ENCODE measurements at regions not wholly inside any gene's neighbourhood (a gene's known extent, or its start where the extent isn't known, plus 50 kb on each side); places are given as distances from the start of the nearest gene placed in this dataset.

DNA sequence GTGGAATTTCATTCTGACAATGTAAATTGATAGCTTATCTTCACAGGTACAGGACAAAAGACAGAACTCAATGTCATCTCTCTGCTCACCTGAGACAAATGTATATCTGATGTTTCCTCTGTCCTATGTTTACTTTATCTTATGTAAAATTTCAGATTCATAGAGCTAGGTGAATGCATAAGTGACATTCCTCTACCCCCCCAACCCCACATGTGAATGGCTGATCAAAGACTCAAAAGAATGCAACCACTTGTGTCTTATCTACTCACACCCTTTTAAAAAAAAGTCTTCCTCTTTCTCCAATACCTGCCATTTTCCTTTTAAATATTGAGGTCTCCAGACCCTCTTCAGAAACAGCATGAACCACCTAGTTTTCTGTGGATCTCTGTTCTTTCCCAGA is 736.6 kb upstream of the SEL1L start:
- no peak for TF ChIP-seq CTCF (tag by site-specific recombination; IDR thresholded peaks at IDR 0.05)
- TF ChIP-seq, protein P1, sequence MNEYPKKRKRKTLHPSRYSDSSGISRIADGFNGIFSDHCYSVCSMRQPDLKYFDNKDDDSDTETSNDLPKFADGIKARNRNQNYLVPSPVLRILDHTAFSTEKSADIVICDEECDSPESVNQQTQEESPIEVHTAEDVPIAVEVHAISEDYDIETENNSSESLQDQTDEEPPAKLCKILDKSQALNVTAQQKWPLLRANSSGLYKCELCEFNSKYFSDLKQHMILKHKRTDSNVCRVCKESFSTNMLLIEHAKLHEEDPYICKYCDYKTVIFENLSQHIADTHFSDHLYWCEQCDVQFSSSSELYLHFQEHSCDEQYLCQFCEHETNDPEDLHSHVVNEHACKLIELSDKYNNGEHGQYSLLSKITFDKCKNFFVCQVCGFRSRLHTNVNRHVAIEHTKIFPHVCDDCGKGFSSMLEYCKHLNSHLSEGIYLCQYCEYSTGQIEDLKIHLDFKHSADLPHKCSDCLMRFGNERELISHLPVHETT (tag by site-specific recombination; IDR thresholded peaks at IDR 0.05) = no peak
- TF ChIP-seq, protein P2, sequence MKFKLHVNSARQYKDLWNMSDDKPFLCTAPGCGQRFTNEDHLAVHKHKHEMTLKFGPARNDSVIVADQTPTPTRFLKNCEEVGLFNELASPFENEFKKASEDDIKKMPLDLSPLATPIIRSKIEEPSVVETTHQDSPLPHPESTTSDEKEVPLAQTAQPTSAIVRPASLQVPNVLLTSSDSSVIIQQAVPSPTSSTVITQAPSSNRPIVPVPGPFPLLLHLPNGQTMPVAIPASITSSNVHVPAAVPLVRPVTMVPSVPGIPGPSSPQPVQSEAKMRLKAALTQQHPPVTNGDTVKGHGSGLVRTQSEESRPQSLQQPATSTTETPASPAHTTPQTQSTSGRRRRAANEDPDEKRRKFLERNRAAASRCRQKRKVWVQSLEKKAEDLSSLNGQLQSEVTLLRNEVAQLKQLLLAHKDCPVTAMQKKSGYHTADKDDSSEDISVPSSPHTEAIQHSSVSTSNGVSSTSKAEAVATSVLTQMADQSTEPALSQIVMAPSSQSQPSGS (tag by site-specific recombination; IDR thresholded peaks at IDR 0.05; ENCODE audit: low read depth) = no peak
- TF ChIP-seq ZSCAN4 (tag by site-specific recombination; IDR thresholded peaks at IDR 0.05) = no peak
